H9 (cell line): ENCODE measurements at regions not wholly inside any gene's neighbourhood (a gene's known extent, or its start where the extent isn't known, plus 50 kb on each side); places are given as distances from the start of the nearest gene placed in this dataset.

Source experiments
- DNase-seq: peaks from one replicate; pipeline ENCODE4 v3.0.0-alpha.2; 2017
- H2AFZ ChIP-seq: one replicate; pipeline ENCODE4 v1.6.1; 2013; ENCODE audit warnings: mild to moderate bottlenecking, low read length, control low read depth, moderate library complexity
- H2AK5ac ChIP-seq: 2 replicates; pipeline ENCODE4 v1.6.1; 2013; ENCODE audit warnings: low read length, control low read depth, mixed read lengths; ENCODE audit not compliant: insufficient read length
- H2BK120ac ChIP-seq: one replicate; pipeline ENCODE4 v1.6.1; 2013; ENCODE audit warnings: low read depth, mild to moderate bottlenecking, low read length, control low read depth, inconsistent platforms; ENCODE audit not compliant: poor library complexity, severe bottlenecking
- H2BK12ac ChIP-seq: 2 replicates; pipeline ENCODE4 v1.6.1; 2013; ENCODE audit warnings: low read length, control low read depth, mixed read lengths, low read depth; ENCODE audit not compliant: insufficient read length
- H2BK15ac ChIP-seq: 2 replicates; pipeline ENCODE4 v1.6.1; 2013; ENCODE audit warnings: low read depth, low read length, control low read depth
- H2BK20ac ChIP-seq: one replicate; pipeline ENCODE4 v1.6.1; 2013; ENCODE audit warnings: low read depth, mild to moderate bottlenecking, low read length, control low read depth, inconsistent platforms; ENCODE audit not compliant: poor library complexity, severe bottlenecking
- H2BK5ac ChIP-seq: 2 replicates; pipeline ENCODE4 v1.6.1; 2013; ENCODE audit warnings: low read length, control low read depth, mixed read lengths; ENCODE audit not compliant: insufficient read length
- H3K14ac ChIP-seq: 2 replicates; pipeline ENCODE4 v1.6.1; 2013; ENCODE audit warnings: low read length, control low read depth; ENCODE audit not compliant: insufficient read depth
- H3K18ac ChIP-seq: 2 replicates; pipeline ENCODE4 v1.6.1; 2013; ENCODE audit warnings: low read depth, mild to moderate bottlenecking, mixed read lengths, low read length, control low read depth; ENCODE audit not compliant: insufficient read length
- H3K23ac ChIP-seq: 2 replicates; pipeline ENCODE4 v1.6.1; 2013; ENCODE audit warnings: low read length, control low read depth, mixed read lengths, low read depth; ENCODE audit not compliant: insufficient read length
- H3K23me2 ChIP-seq: 2 replicates; pipeline ENCODE4 v1.6.1; 2013; ENCODE audit warnings: low read depth, mild to moderate bottlenecking, mixed read lengths, low read length, control low read depth; ENCODE audit not compliant: insufficient read length, poor library complexity, severe bottlenecking
- H3K27ac ChIP-seq: 2 replicates; pipeline ENCODE4 v1.5.1; 2013; ENCODE audit warnings: low read length, control low read depth, mixed read lengths, low read depth; ENCODE audit not compliant: insufficient read length
- H3K27me3 ChIP-seq: 2 replicates; pipeline ENCODE4 v1.6.1; 2013; ENCODE audit warnings: low read length, control low read depth, inconsistent platforms; ENCODE audit not compliant: insufficient read depth
- H3K4ac ChIP-seq: 2 replicates; pipeline ENCODE4 v1.6.1; 2013; ENCODE audit warnings: low read depth, mild to moderate bottlenecking, control low read depth, inconsistent platforms, low read length, moderate library complexity
- H3K4me1 ChIP-seq: 2 replicates; pipeline ENCODE4 v1.6.1; 2013; ENCODE audit warnings: low read length, control low read depth, inconsistent platforms; ENCODE audit not compliant: insufficient read depth
- H3K4me2 ChIP-seq: 2 replicates; pipeline ENCODE4 v1.6.1; 2013; ENCODE audit warnings: low read length, control low read depth, mixed read lengths; ENCODE audit not compliant: insufficient read length, insufficient read depth
- H3K56ac ChIP-seq: 2 replicates; pipeline ENCODE4 v1.6.1; 2013; ENCODE audit warnings: low read depth, mild to moderate bottlenecking, mixed read lengths, low read length, control low read depth; ENCODE audit not compliant: insufficient read length
- H3K79me1 ChIP-seq: 2 replicates; pipeline ENCODE4 v1.6.1; 2013; ENCODE audit warnings: low read depth, mild to moderate bottlenecking, moderate library complexity, low read length, control low read depth, inconsistent platforms; ENCODE audit not compliant: insufficient read depth, poor library complexity, severe bottlenecking
- H3K79me2 ChIP-seq: 2 replicates; pipeline ENCODE4 v1.6.1; 2013; ENCODE audit warnings: low read length, control low read depth, inconsistent platforms; ENCODE audit not compliant: insufficient read depth
- H3K9ac ChIP-seq: 2 replicates; pipeline ENCODE4 v1.6.1; 2013; ENCODE audit warnings: low read length, control low read depth, mixed read lengths; ENCODE audit not compliant: insufficient read length; ENCODE audit errors: extremely low read depth
- H3K9me3 ChIP-seq: one replicate; pipeline ENCODE4 v1.6.1; 2013; ENCODE audit warnings: low read depth, low read length, inconsistent platforms; ENCODE audit not compliant: control insufficient read depth
- H3T11ph ChIP-seq: one replicate; pipeline ENCODE4 v1.6.1; 2013; ENCODE audit warnings: mild to moderate bottlenecking, low read length, control low read depth, inconsistent platforms
- H4K20me1 ChIP-seq: one replicate; pipeline ENCODE4 v1.6.1; 2013; ENCODE audit not compliant: control insufficient read depth, insufficient read length, insufficient read depth
- H4K5ac ChIP-seq: 2 replicates; pipeline ENCODE4 v1.6.1; 2013; ENCODE audit warnings: low read depth, mild to moderate bottlenecking, mixed read lengths, low read length, control low read depth; ENCODE audit not compliant: insufficient read length
- H4K8ac ChIP-seq: replicated peaks from 2 replicates; pipeline ENCODE4 v1.6.1; 2013; ENCODE audit warnings: low read length, control low read depth, mixed read lengths, low read depth; ENCODE audit not compliant: insufficient read length
- H4K91ac ChIP-seq: 2 replicates; pipeline ENCODE4 v1.6.1; 2013; ENCODE audit warnings: low read depth, mild to moderate bottlenecking, moderate library complexity, mixed read lengths, low read length, control low read depth; ENCODE audit not compliant: insufficient read length
- H3K27ac Mint-ChIP-seq, 3 experiments: 2 replicates in 2 of 3; 3 replicates in 1 of 3; pipeline ENCODE4 v1.8.0; 2020 to 2021; ENCODE audit warnings: mixed read lengths in 3 of 3, mild to moderate bottlenecking in 1 of 3, moderate library complexity in 1 of 3
- H3K27me3 Mint-ChIP-seq: 2 replicates; pipeline ENCODE4 v1.8.0; 2021; ENCODE audit warnings: low read depth, mild to moderate bottlenecking, moderate library complexity, mixed read lengths
- H3K36me3 Mint-ChIP-seq, 3 experiments: 2 replicates in 2 of 3; 3 replicates in 1 of 3; pipeline ENCODE4 v1.8.0; 2020 to 2021; ENCODE audit warnings: low read depth in 3 of 3, mixed read lengths in 3 of 3; ENCODE audit not compliant: insufficient read depth in 1 of 3
- H3K4me1 Mint-ChIP-seq, 2 experiments: 2 replicates each; pipeline ENCODE4 v1.8.0; 2020; ENCODE audit warnings: mixed read lengths in 2 of 2
- H3K4me3 Mint-ChIP-seq, 2 experiments: 2 replicates in 1 of 2; 3 replicates in 1 of 2; pipeline ENCODE4 v1.8.0; 2020 to 2021; ENCODE audit warnings: mild to moderate bottlenecking in 2 of 2, mixed read lengths in 2 of 2, moderate library complexity in 1 of 2
- H3K9me3 Mint-ChIP-seq, 2 experiments: 2 replicates in 1 of 2; 3 replicates in 1 of 2; pipeline ENCODE4 v1.8.0; 2020; ENCODE audit warnings: mild to moderate bottlenecking in 2 of 2, mixed read lengths in 2 of 2, moderate library complexity in 1 of 2
- WGBS: extraction: QIAGEN DNeasy Blood & Tissue Kit; methylation state at CpG from one replicate; pipeline ENCODE4 v1.1.7; 2013; ENCODE audit warnings: missing lambda C conversion rate, low lambda C conversion rate, mixed read lengths; ENCODE audit not compliant: insufficient read length; ENCODE audit errors: extremely low coverage; 5-methylcytosine and 5-hydroxymethylcytosine counted together
- TF ChIP-seq, protein P1 (sequence below): fragments of 200-600 bp; sonication (generic); conservative IDR thresholded peaks from 3 replicates; pipeline ENCODE4 v1.8.0; 2021; ENCODE audit warnings: antibody characterized with exemption, mild to moderate bottlenecking

DNA sequence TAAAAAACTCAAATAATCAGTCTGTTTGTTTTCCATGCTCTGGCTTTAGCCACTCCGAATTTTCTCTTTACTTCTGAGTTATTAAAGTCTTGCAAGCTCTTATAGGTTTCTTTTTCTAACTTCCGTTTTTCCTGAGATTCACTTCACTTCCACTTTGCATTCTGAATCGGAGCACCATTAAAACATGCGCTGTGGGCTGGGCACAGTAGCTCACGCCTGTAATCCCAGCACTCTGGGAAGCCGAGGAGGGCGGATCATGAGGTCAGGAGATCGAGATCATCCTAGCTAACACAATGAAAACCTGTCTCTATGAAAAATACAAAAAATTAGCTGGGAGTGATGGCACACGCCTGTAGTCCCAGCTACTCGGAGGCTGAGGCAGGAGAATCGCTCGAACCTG lies 357.9 kb downstream of the SLITRK6 start:
- TF ChIP-seq, protein P1, sequence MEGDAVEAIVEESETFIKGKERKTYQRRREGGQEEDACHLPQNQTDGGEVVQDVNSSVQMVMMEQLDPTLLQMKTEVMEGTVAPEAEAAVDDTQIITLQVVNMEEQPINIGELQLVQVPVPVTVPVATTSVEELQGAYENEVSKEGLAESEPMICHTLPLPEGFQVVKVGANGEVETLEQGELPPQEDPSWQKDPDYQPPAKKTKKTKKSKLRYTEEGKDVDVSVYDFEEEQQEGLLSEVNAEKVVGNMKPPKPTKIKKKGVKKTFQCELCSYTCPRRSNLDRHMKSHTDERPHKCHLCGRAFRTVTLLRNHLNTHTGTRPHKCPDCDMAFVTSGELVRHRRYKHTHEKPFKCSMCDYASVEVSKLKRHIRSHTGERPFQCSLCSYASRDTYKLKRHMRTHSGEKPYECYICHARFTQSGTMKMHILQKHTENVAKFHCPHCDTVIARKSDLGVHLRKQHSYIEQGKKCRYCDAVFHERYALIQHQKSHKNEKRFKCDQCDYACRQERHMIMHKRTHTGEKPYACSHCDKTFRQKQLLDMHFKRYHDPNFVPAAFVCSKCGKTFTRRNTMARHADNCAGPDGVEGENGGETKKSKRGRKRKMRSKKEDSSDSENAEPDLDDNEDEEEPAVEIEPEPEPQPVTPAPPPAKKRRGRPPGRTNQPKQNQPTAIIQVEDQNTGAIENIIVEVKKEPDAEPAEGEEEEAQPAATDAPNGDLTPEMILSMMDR = no peak
- H3K4ac ChIP-seq = no peak overlapping the region
- no peaks in the 10 kb centered on the region for H3K79me1 ChIP-seq
- no peak overlapping the region for H4K91ac ChIP-seq
- no peak overlapping the region for H2BK15ac ChIP-seq
- no peak overlapping the region for H2BK120ac ChIP-seq
- no peak overlapping the region for H3K27ac ChIP-seq
- Mint-ChIP-seq H3K4me1 (peaks cover 0 to 7% of the 10 kb centered on the region in 2 experiments; a peak in 2 of 4 replicates), H3K9me3 (no peaks in the 10 kb centered on the region), H3K27ac (peak overlapping the region in 1 of 3 experiments; percentile 59; a peak in 3 of 7 replicates), H3K27me3 (no peaks in the 10 kb centered on the region), H3K36me3 (no peaks in the 10 kb centered on the region), H3K4me3 (no peak overlapping the region)
- no peak overlapping the region for H3K18ac ChIP-seq
- no peak overlapping the region for H3K4me2 ChIP-seq
- no peak overlapping the region for H3K14ac ChIP-seq
- H3K27me3 ChIP-seq = no peaks in the 10 kb centered on the region
- H3K4me1 ChIP-seq = no peaks in the 10 kb centered on the region
- no peaks in the 10 kb centered on the region for H3K9me3 ChIP-seq
- no peak overlapping the region for H2AFZ ChIP-seq
- no peak overlapping the region for H4K8ac ChIP-seq
- H3K23me2 ChIP-seq = no peaks in the 10 kb centered on the region
- DNase-seq = no peak
- no peaks in the 10 kb centered on the region for H4K20me1 ChIP-seq
- H3T11ph ChIP-seq = no peak overlapping the region
- no peak overlapping the region for H2BK20ac ChIP-seq
- H3K56ac ChIP-seq = no peak overlapping the region
- H3K79me2 ChIP-seq = no peaks in the 10 kb centered on the region
- H2AK5ac ChIP-seq = no peak overlapping the region
- WGBS = no CpG with 5 or more reads among the region's 12 CpGs
- H3K23ac ChIP-seq = no peak overlapping the region
- H2BK5ac ChIP-seq = no peak overlapping the region
- no peak overlapping the region for H3K9ac ChIP-seq
- no peak overlapping the region for H4K5ac ChIP-seq
- H2BK12ac ChIP-seq = no peak overlapping the region
